ENCODE measurements at regions not wholly inside any gene's neighbourhood (a gene's known extent, or its start where the extent isn't known, plus 50 kb on each side); places are given as distances from the start of the nearest gene placed in this dataset.
"Not testable (repeated sequence)": the region's sequence is repeated elsewhere in the genome, so short reads cannot be mapped to it uniquely, and the experiment has no call there.

- Histone ChIP-seq H3K4me1 (no peaks in the 10 kb centered on the region), H3K9me3 (no peaks in the 10 kb centered on the region), H3K36me3 (ENCODE audit: control insufficient read depth, insufficient read depth, low read length) (no peaks in the 10 kb centered on the region), H3K27me3 (replicated peaks; ENCODE audit: control insufficient read depth, insufficient read depth, low read length) (no peaks in the 10 kb centered on the region), H3K4me3 (ENCODE audit: low read depth, low read length) (no peak overlapping the region)
- no peak overlapping the region for H3K4me3 Mint-ChIP-seq (ENCODE audit: unreplicated experiment)
- no peak for DNase-seq
- no peaks in the 10 kb centered on the region for H3K4me1 Mint-ChIP-seq (ENCODE audit: low read depth, unreplicated experiment)
- no peak for TF ChIP-seq CTCF (IDR thresholded peaks at IDR 0.05; ENCODE audit: insufficient read depth in 1 of 2, low read depth in 1 of 2, low read length in 1 of 2, severe bottlenecking in 1 of 2, unreplicated experiment in 1 of 2)
- H3K27ac Mint-ChIP-seq (ENCODE audit: unreplicated experiment), result no peak overlapping the region
- no peaks in the 10 kb centered on the region for H3K36me3 Mint-ChIP-seq (ENCODE audit: insufficient read depth, unreplicated experiment)
- ChIA-PET CTCF (no interaction called here), POLR2A (no interaction called here)
- BruUV-seq (replicated peaks), result no TSS peak
- no peaks in the 10 kb centered on the region for H3K27me3 Mint-ChIP-seq (ENCODE audit: insufficient read depth, unreplicated experiment)
- intact Hi-C loops (cut with micrococcal nuclease; ENCODE audit: unreplicated experiment), result no loop called here
- H3K9me3 Mint-ChIP-seq (ENCODE audit: unreplicated experiment), result no peaks in the 10 kb centered on the region
Observed at GRCh38 chr12:75690296-75690955, 179.0 kb upstream of the KRR1 start.

- H3K4me1 ChIP-seq; H3K27ac Mint-ChIP-seq (ENCODE audit: unreplicated experiment); DNase-seq; POLR2A ChIA-PET; H3K9me3 ChIP-seq; H3K36me3 ChIP-seq (ENCODE audit: control insufficient read depth, insufficient read depth, low read length); H3K4me3 Mint-ChIP-seq (ENCODE audit: unreplicated experiment); H3K27me3 ChIP-seq (replicated peaks; ENCODE audit: control insufficient read depth, insufficient read depth, low read length); H3K27me3 Mint-ChIP-seq (ENCODE audit: insufficient read depth, unreplicated experiment); CTCF ChIA-PET; BruUV-seq (replicated peaks); H3K4me1 Mint-ChIP-seq (ENCODE audit: low read depth, unreplicated experiment); H3K9me3 Mint-ChIP-seq (ENCODE audit: unreplicated experiment); intact Hi-C loops (cut with micrococcal nuclease; ENCODE audit: unreplicated experiment); H3K4me3 ChIP-seq (ENCODE audit: low read depth, low read length); H3K36me3 Mint-ChIP-seq (ENCODE audit: insufficient read depth, unreplicated experiment): not testable (repeated sequence)
Observed at GRCh38 chr12:75686233-75686632, 174.8 kb upstream of the KRR1 start.

GRCh38 chr12:75685617-75686225 is 174.3 kb upstream of the KRR1 start:
- H3K27me3 ChIP-seq (replicated peaks; ENCODE audit: control insufficient read depth, insufficient read depth, low read length), result no peaks in the 10 kb centered on the region
- Mint-ChIP-seq H3K9me3 (ENCODE audit: unreplicated experiment) (no peaks in the 10 kb centered on the region), H3K36me3 (ENCODE audit: insufficient read depth, unreplicated experiment) (no peaks in the 10 kb centered on the region), H3K27me3 (ENCODE audit: insufficient read depth, unreplicated experiment) (no peaks in the 10 kb centered on the region), H3K27ac (ENCODE audit: unreplicated experiment) (no peak overlapping the region), H3K4me1 (ENCODE audit: low read depth, unreplicated experiment) (no peaks in the 10 kb centered on the region), H3K4me3 (ENCODE audit: unreplicated experiment) (no peak overlapping the region)
- H3K4me3 ChIP-seq (ENCODE audit: low read depth, low read length), result no peak overlapping the region
- no peaks in the 10 kb centered on the region for H3K36me3 ChIP-seq (ENCODE audit: control insufficient read depth, insufficient read depth, low read length)
- CTCF ChIA-PET, result no interaction called here
- intact Hi-C loops (cut with micrococcal nuclease; ENCODE audit: unreplicated experiment), result no loop called here
- H3K9me3 ChIP-seq, result peaks cover 2% of the 10 kb centered on the region; the same call in 1 of the 2 replicates
- no peak for TF ChIP-seq CTCF (IDR thresholded peaks at IDR 0.05; ENCODE audit: insufficient read depth in 1 of 2, low read depth in 1 of 2, low read length in 1 of 2, severe bottlenecking in 1 of 2, unreplicated experiment in 1 of 2)
- no TSS peak for BruUV-seq (replicated peaks)
- POLR2A ChIA-PET, result no interaction called here
- no peak for DNase-seq
- no peaks in the 10 kb centered on the region for H3K4me1 ChIP-seq
